Psoas muscle (tissue), 7 donors: ENCODE measurements at regions not wholly inside any gene's neighbourhood (a gene's known extent, or its start where the extent isn't known, plus 50 kb on each side); places are given as distances from the start of the nearest gene placed in this dataset.

Experiments
- ATAC-seq, 4 donors: fragments of 200-7000 bp; cut with Tn5 transposase; one replicate each; pipeline ENCODE4 v1.9.1; 2020; ENCODE audit warnings: moderate library complexity in 3 of 4, mild to moderate bottlenecking in 2 of 4
- DNase-seq, 2 donors: peaks; one replicate each; pipeline ENCODE4 v3.0.0-alpha.2; 2020
- H3K27ac ChIP-seq: fragments of 200-600 bp; one replicate; pipeline ENCODE4 v1.8.0; 2022
- H3K27me3 ChIP-seq, 3 donors: fragments of 200-600 bp in 1 of 3; one replicate each; pipeline versions ENCODE4 v1.6.1 to v1.8.0; 2013 to 2022; ENCODE audit warnings: low read length in 2 of 3, mild to moderate bottlenecking in 2 of 3, moderate library complexity in 1 of 3; ENCODE audit not compliant: insufficient read depth in 3 of 3
- H3K36me3 ChIP-seq, 2 donors: fragments of 200-600 bp in 1 of 2; one replicate each; pipeline versions ENCODE4 v1.6.1 to v1.8.0; 2013 to 2022; ENCODE audit warnings: low read depth in 1 of 2, mild to moderate bottlenecking in 1 of 2, moderate library complexity in 1 of 2; ENCODE audit not compliant: insufficient read depth in 1 of 2
- H3K4me1 ChIP-seq: fragments of 200-600 bp; one replicate; pipeline ENCODE4 v1.8.0; 2022
- H3K4me3 ChIP-seq: fragments of 200-600 bp; one replicate; pipeline ENCODE4 v1.8.0; 2022; ENCODE audit warnings: mild to moderate bottlenecking
- H3K9me3 ChIP-seq: fragments of 200-600 bp; one replicate; pipeline ENCODE4 v1.8.0; 2022
- CTCF ChIP-seq: fragments of 200-600 bp; IDR thresholded peaks from one replicate; pipeline ENCODE4 v1.8.0; 2022; ENCODE audit warnings: antibody characterized with exemption
- WGBS, 3 donors: extraction: QIAGEN DNeasy Blood & Tissue Kit; methylation state at CpG; one replicate each; pipeline versions ENCODE4 v1.1.6 to v1.1.7; 2013; 5-methylcytosine and 5-hydroxymethylcytosine counted together
- intact Hi-C, 2 donors: fragments of 100-400 bp; cut with DNase I; formaldehyde crosslinking; loops; one replicate each; pipeline versions ENCODE4 v1.11.0 to v1.14.2; 2022
- donor health status: healthy with polysubstance abuse.
- donor health status: DM: no; HTN: no; CAD: no; lungs with moderate emphysema.
- donor health status: Bipolar disorder and iron deficiency.
- donor health status: healthy.
- donor health status: DM: yes; HTN: yes; CAD: no.
- donor health status: DM: no; HTN: no; CAD: no.
- donor health status: DM: yes; HTN: yes; CAD: no.

- H3K27ac ChIP-seq: no peak overlapping the region
Measured at GRCh38 chr14:66383771-66384170, 102.4 kb upstream of the CCDC196 start.

GRCh38 chr14:66388516-66388915, 97.7 kb upstream of the CCDC196 start:
- no peaks in the 10 kb centered on the region for H3K9me3 ChIP-seq
- ATAC-seq (no peak), DNase-seq (no peak)
- H3K4me3 ChIP-seq: no peak overlapping the region
- intact Hi-C loops: no loop called here
- H3K4me1 ChIP-seq: no peaks in the 10 kb centered on the region
- H3K27ac ChIP-seq: no peak overlapping the region
- no peak for TF ChIP-seq CTCF
- WGBS, 3 donors: 79 to 84% (median 81%) methylated on average over 4 of the region's 4 CpGs
- no peaks in the 10 kb centered on the region for H3K36me3 ChIP-seq
- no peaks in the 10 kb centered on the region for H3K27me3 ChIP-seq

More at GRCh38 chr14:66383771-66384170, 102.4 kb upstream of the CCDC196 start:
- Histone ChIP-seq H3K36me3 (no peaks in the 10 kb centered on the region), H3K9me3 (no peaks in the 10 kb centered on the region), H3K4me3 (no peak overlapping the region), H3K4me1 (no peaks in the 10 kb centered on the region), H3K27me3 (no peaks in the 10 kb centered on the region)
- no peak for DNase-seq
- intact Hi-C loops: no loop called here
- no peak for TF ChIP-seq CTCF
- ATAC-seq: no peak

GRCh38 chr14:66389481-66389880, 96.7 kb upstream of the CCDC196 start:
- no peak overlapping the region for H3K27ac ChIP-seq
- intact Hi-C loops: no loop called here
- no peaks in the 10 kb centered on the region for H3K27me3 ChIP-seq
- 77 to 82% (median 77%) methylated on average over 1 of the region's 1 CpG for WGBS, 3 donors
- no peak overlapping the region for H3K4me3 ChIP-seq
- H3K36me3 ChIP-seq: no peaks in the 10 kb centered on the region
- no peaks in the 10 kb centered on the region for H3K4me1 ChIP-seq
- no peaks in the 10 kb centered on the region for H3K9me3 ChIP-seq
- ATAC-seq (no peak), DNase-seq (no peak)
- TF ChIP-seq CTCF: no peak

- no peak for ATAC-seq
- Histone ChIP-seq H3K9me3 (no peaks in the 10 kb centered on the region), H3K36me3 (no peaks in the 10 kb centered on the region), H3K4me1 (no peaks in the 10 kb centered on the region), H3K4me3 (no peak overlapping the region), H3K27me3 (peaks cover 0 to 3% (median 0%) of the 10 kb centered on the region in 3 donors), H3K27ac (no peak overlapping the region)
- no peak for TF ChIP-seq CTCF
- WGBS, 3 donors: 10 to 16% (median 13%) methylated on average over 1 of the region's 1 CpG
- DNase-seq: no peak
- intact Hi-C loops: no loop called here
Measured at GRCh38 chr14:66395300-66395699, 90.9 kb upstream of the CCDC196 start.

GRCh38 chr14:66396164-66396563, 90.0 kb upstream of the CCDC196 start:
- WGBS, 3 donors: 80 to 92% (median 81%) methylated on average over 4 of the region's 4 CpGs

More at GRCh38 chr14:66396164-66396563, 90.0 kb upstream of the CCDC196 start:
- Histone ChIP-seq H3K4me3 (no peak overlapping the region), H3K4me1 (no peaks in the 10 kb centered on the region), H3K9me3 (no peaks in the 10 kb centered on the region), H3K36me3 (no peaks in the 10 kb centered on the region), H3K27me3 (peaks cover 0 to 3% (median 0%) of the 10 kb centered on the region in 3 donors), H3K27ac (no peak overlapping the region)
- intact Hi-C loops: no loop called here
- TF ChIP-seq CTCF: no peak
- DNase-seq: no peak
- no peak for ATAC-seq
